Neuronal stem cell (in vitro differentiated cells): ENCODE measurements at regions not wholly inside any gene's neighbourhood (a gene's known extent, or its start where the extent isn't known, plus 50 kb on each side); places are given as distances from the start of the nearest gene placed in this dataset.
A peak's percentile ranks its signal among the peaks of the same experiment; 100 is the strongest.

Source experiments
- DNase-seq: peaks from one replicate; pipeline ENCODE4 v3.0.0-alpha.2; 2013; ENCODE audit warnings: low spot score
- H2AFZ ChIP-seq: one replicate; pipeline ENCODE4 v1.6.1; 2013; ENCODE audit warnings: mild to moderate bottlenecking, low read length, inconsistent platforms
- H2AK5ac ChIP-seq: 2 replicates; pipeline ENCODE4 v1.6.1; 2013; ENCODE audit warnings: low read depth, mild to moderate bottlenecking, inconsistent platforms, low read length, moderate library complexity, mixed read lengths
- H2BK120ac ChIP-seq: 2 replicates; pipeline ENCODE4 v1.6.1; 2013; ENCODE audit warnings: low read depth, mild to moderate bottlenecking, inconsistent platforms, low read length, moderate library complexity, mixed read lengths
- H2BK12ac ChIP-seq: one replicate; pipeline ENCODE4 v1.6.1; 2013; ENCODE audit warnings: low read length, inconsistent platforms
- H2BK15ac ChIP-seq: 2 replicates; pipeline ENCODE4 v1.6.1; 2013; ENCODE audit warnings: mild to moderate bottlenecking, low read length, inconsistent platforms, mixed read lengths
- H2BK5ac ChIP-seq: one replicate; pipeline ENCODE4 v1.6.1; 2013; ENCODE audit warnings: inconsistent platforms, mild to moderate bottlenecking, low read length, moderate library complexity
- H3K14ac ChIP-seq: one replicate; pipeline ENCODE4 v1.6.1; 2013; ENCODE audit warnings: low read length, inconsistent platforms
- H3K18ac ChIP-seq: 2 replicates; pipeline ENCODE4 v1.6.1; 2013; ENCODE audit warnings: low read length, inconsistent platforms
- H3K23ac ChIP-seq: 2 replicates; pipeline ENCODE4 v1.6.1; 2013; ENCODE audit warnings: low read depth, mild to moderate bottlenecking, mixed read lengths, low read length, inconsistent platforms; ENCODE audit not compliant: poor library complexity
- H3K27ac ChIP-seq: replicated peaks from 3 replicates; pipeline ENCODE4 v1.5.1; 2013; ENCODE audit warnings: low read length, inconsistent platforms
- H3K27me3 ChIP-seq, 3 experiments: 2 replicates each; pipeline ENCODE4 v1.6.1; 2013; ENCODE audit warnings: low read length in 3 of 3, mild to moderate bottlenecking in 2 of 3, inconsistent platforms in 1 of 3, low read depth in 1 of 3, mixed read lengths in 1 of 3, moderate library complexity in 1 of 3; ENCODE audit not compliant: control insufficient read depth in 3 of 3, insufficient read depth in 3 of 3
- H3K36me3 ChIP-seq, 2 donors: replicated peaks in 1 of 2; 2 replicates each; pipeline ENCODE4 v1.6.1; 2013; ENCODE audit warnings: low read length in 2 of 2; ENCODE audit not compliant: control insufficient read depth in 2 of 2, insufficient read depth in 2 of 2
- H3K4ac ChIP-seq: 2 replicates; pipeline ENCODE4 v1.6.1; 2013; ENCODE audit warnings: inconsistent platforms, mild to moderate bottlenecking, low read length, moderate library complexity
- H3K4me1 ChIP-seq, 2 donors: 1 replicate in 1 of 2; 2 replicates in 1 of 2; pipeline ENCODE4 v1.6.1; 2013; ENCODE audit warnings: low read length in 2 of 2, low read depth in 1 of 2; ENCODE audit not compliant: control insufficient read depth in 2 of 2, insufficient read depth in 1 of 2
- H3K4me2 ChIP-seq: one replicate; pipeline ENCODE4 v1.6.1; 2013; ENCODE audit warnings: mild to moderate bottlenecking, low read length, inconsistent platforms; ENCODE audit not compliant: insufficient read depth, poor library complexity, severe bottlenecking
- H3K4me3 ChIP-seq, 2 donors: 2 replicates each; pipeline ENCODE4 v1.5.1; 2013; ENCODE audit warnings: low read length in 2 of 2, mild to moderate bottlenecking in 2 of 2, inconsistent platforms in 1 of 2, moderate library complexity in 1 of 2
- H3K79me1 ChIP-seq: one replicate; pipeline ENCODE4 v1.6.1; 2013; ENCODE audit warnings: low read depth, mild to moderate bottlenecking, inconsistent platforms, low read length, moderate library complexity
- H3K9ac ChIP-seq: one replicate; pipeline ENCODE4 v1.6.1; 2013; ENCODE audit warnings: mild to moderate bottlenecking, low read depth, low read length, inconsistent platforms; ENCODE audit not compliant: poor library complexity
- H3K9me3 ChIP-seq, 2 donors: replicated peaks in 1 of 2; 2 replicates each; pipeline versions ENCODE3 to v1.6.1; 2013; ENCODE audit warnings: low read length in 2 of 2, mild to moderate bottlenecking in 2 of 2, inconsistent platforms in 1 of 2, low read depth in 1 of 2, mixed read lengths in 1 of 2, moderate library complexity in 1 of 2; ENCODE audit not compliant: control insufficient read depth in 2 of 2, insufficient read depth in 1 of 2
- H4K8ac ChIP-seq: one replicate; pipeline ENCODE4 v1.6.1; 2013; ENCODE audit warnings: low read depth, mild to moderate bottlenecking, inconsistent platforms, low read length, moderate library complexity
- H4K91ac ChIP-seq: one replicate; pipeline ENCODE4 v1.6.1; 2013; ENCODE audit warnings: low read length, low read depth, mild to moderate bottlenecking, inconsistent platforms; ENCODE audit not compliant: poor library complexity
- WGBS, 2 donors: extraction: QIAGEN DNeasy Blood & Tissue Kit; methylation state at CpG; one replicate each; pipeline ENCODE4 v1.1.7; 2013; ENCODE audit warnings: missing lambda C conversion rate in 2 of 2, mixed read lengths in 1 of 2; ENCODE audit not compliant: insufficient read length in 2 of 2, insufficient replicate concordance in 1 of 2; ENCODE audit errors: extremely low coverage in 2 of 2; 5-methylcytosine and 5-hydroxymethylcytosine counted together

GRCh38 chr7:41581041-41581440 lies 121.8 kb downstream of the INHBA start:
- no CpG with 5 or more reads among the region's 1 CpG for WGBS, 2 donors
- H3K27me3 ChIP-seq = no peaks in the 10 kb centered on the region
- H2BK5ac ChIP-seq = no peak overlapping the region
- H2BK120ac ChIP-seq = no peak overlapping the region
- H3K4ac ChIP-seq = no peak overlapping the region
- no peak overlapping the region for H2BK15ac ChIP-seq
- no peak overlapping the region for H3K14ac ChIP-seq
- no peaks in the 10 kb centered on the region for H3K9me3 ChIP-seq
- no peak overlapping the region for H2BK12ac ChIP-seq
- H3K36me3 ChIP-seq = no peaks in the 10 kb centered on the region
- no peak overlapping the region for H2AK5ac ChIP-seq
- H3K27ac ChIP-seq = no peak overlapping the region
- no peak overlapping the region for H3K4me3 ChIP-seq
- no peak for DNase-seq
- no peak overlapping the region for H3K9ac ChIP-seq
- no peak overlapping the region for H4K8ac ChIP-seq
- H3K18ac ChIP-seq = no peak overlapping the region
- H3K23ac ChIP-seq = no peak overlapping the region
- no peak overlapping the region for H2AFZ ChIP-seq
- H4K91ac ChIP-seq = no peak overlapping the region
- H3K4me1 ChIP-seq = no peaks in the 10 kb centered on the region
- no peaks in the 10 kb centered on the region for H3K79me1 ChIP-seq
- no peak overlapping the region for H3K4me2 ChIP-seq

- no peaks in the 10 kb centered on the region for H3K79me1 ChIP-seq
- no peak overlapping the region for H3K9ac ChIP-seq
- H3K23ac ChIP-seq = no peak overlapping the region
- H2BK12ac ChIP-seq = no peak overlapping the region
- no peak overlapping the region for H3K18ac ChIP-seq
- H3K27ac ChIP-seq = no peak overlapping the region
- DNase-seq = no peak
- H3K9me3 ChIP-seq = no peaks in the 10 kb centered on the region
- no peak overlapping the region for H2AK5ac ChIP-seq
- no peak overlapping the region for H3K4me2 ChIP-seq
- no peak overlapping the region for H4K91ac ChIP-seq
- no peak overlapping the region for H3K4me3 ChIP-seq
- no peak overlapping the region for H2BK15ac ChIP-seq
- no peaks in the 10 kb centered on the region for H3K27me3 ChIP-seq
- H3K4me1 ChIP-seq = no peaks in the 10 kb centered on the region
- no peaks in the 10 kb centered on the region for H3K36me3 ChIP-seq
- no peak overlapping the region for H4K8ac ChIP-seq
- H2AFZ ChIP-seq = no peak overlapping the region
- H2BK120ac ChIP-seq = no peak overlapping the region
- H2BK5ac ChIP-seq = no peak overlapping the region
- no peak overlapping the region for H3K14ac ChIP-seq
- WGBS, 2 donors = no CpG with 5 or more reads among the region's 3 CpGs
- no peak overlapping the region for H3K4ac ChIP-seq
These were observed 122.6 kb downstream of the INHBA start for GRCh38 chr7:41579961-41580935.

DNA sequence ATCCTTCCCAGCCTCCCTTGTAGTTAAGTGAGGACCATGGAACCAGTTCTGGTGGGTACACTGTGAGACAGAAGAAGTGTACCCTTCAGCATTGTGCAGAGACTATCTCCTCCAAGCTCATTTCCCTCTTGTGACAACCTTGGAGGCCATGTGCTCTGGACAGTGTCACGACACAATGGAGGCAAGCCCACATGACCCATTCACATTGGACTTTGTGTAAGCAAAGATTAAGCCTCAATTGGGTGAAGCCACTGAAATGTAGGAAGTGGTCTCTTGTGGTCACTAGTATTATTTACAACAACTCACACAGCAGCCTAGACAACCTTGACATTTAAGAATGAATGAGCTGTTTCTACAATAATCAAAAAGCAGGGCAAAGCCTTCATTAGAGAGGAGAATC lies 124.2 kb downstream of the INHBA start:
- no CpG with 5 or more reads among the region's 1 CpG for WGBS, 2 donors
- Histone ChIP-seq H2AK5ac (no peak overlapping the region), H3K9me3 (no peaks in the 10 kb centered on the region), H3K36me3 (no peaks in the 10 kb centered on the region), H3K4ac (no peak overlapping the region), H3K79me1 (no peaks in the 10 kb centered on the region), H3K14ac (no peak overlapping the region), H2BK120ac (no peak overlapping the region), H3K4me3 (peak overlapping the region in 1 of 2 donors; percentile 56), H3K18ac (no peak overlapping the region), H3K27me3 (no peaks in the 10 kb centered on the region), H2AFZ (no peak overlapping the region), H4K8ac (no peak overlapping the region), H2BK15ac (no peak overlapping the region), H3K23ac (no peak overlapping the region), H2BK12ac (no peak overlapping the region), H3K27ac (no peak overlapping the region), H2BK5ac (no peak overlapping the region), H3K4me2 (no peak overlapping the region), H4K91ac (no peak overlapping the region), H3K9ac (no peak overlapping the region), H3K4me1 (no peaks in the 10 kb centered on the region)
- no peak for DNase-seq

DNA sequence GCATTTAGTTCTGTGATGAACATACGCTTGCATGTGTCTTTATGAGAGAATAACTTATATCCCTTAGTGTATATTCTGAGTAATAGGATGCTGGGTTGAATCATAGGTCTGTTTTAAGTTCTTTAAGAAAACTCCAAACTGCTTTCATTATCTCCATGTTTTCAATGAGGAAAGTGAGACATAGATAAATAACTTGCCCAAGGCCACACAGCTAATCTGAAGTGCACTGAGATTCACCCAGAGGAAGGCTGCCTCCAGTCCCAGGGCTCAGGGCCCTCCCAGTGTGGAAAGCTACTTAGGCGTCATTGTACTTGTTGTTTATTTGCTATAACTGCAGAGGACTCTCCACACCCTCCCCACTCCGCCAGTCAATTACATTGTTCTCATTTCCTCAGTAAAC lies 126.7 kb downstream of the INHBA start:
- Histone ChIP-seq H3K4me1 (no peaks in the 10 kb centered on the region), H3K9ac (no peak overlapping the region), H2BK120ac (no peak overlapping the region), H3K36me3 (no peaks in the 10 kb centered on the region), H4K91ac (no peak overlapping the region), H3K23ac (no peak overlapping the region), H4K8ac (no peak overlapping the region), H3K4me2 (no peak overlapping the region), H3K27ac (no peak overlapping the region), H2BK12ac (no peak overlapping the region), H3K79me1 (no peaks in the 10 kb centered on the region), H3K4me3 (no peak overlapping the region), H3K27me3 (no peaks in the 10 kb centered on the region), H3K4ac (no peak overlapping the region), H2BK5ac (no peak overlapping the region), H2BK15ac (no peak overlapping the region), H2AFZ (no peak overlapping the region), H3K9me3 (no peaks in the 10 kb centered on the region), H3K14ac (no peak overlapping the region), H3K18ac (no peak overlapping the region), H2AK5ac (no peak overlapping the region)
- no peak for DNase-seq
- WGBS, 2 donors = no CpG with 5 or more reads among the region's 3 CpGs
